HG02588 (cell line): ENCODE measurements at regions not wholly inside any gene's neighbourhood (a gene's known extent, or its start where the extent isn't known, plus 50 kb on each side); places are given as distances from the start of the nearest gene placed in this dataset.

Experiments used
- ATAC-seq: cut with Tn5 transposase; IDR thresholded peaks from one replicate; pipeline ENCODE4 v1.9.1; 2021; ENCODE audit warnings: mild to moderate bottlenecking, moderate library complexity; ENCODE audit not compliant: unreplicated experiment

- ATAC-seq: no peak
These were observed 1848.5 kb upstream of the TENM3 start for GRCh38 chr4:180394730-180395129.

GRCh38 chr4:180398564-180398963, 1844.6 kb upstream of the TENM3 start:
- no peak for ATAC-seq

GRCh38 chr4:180407275-180407885, 1835.8 kb upstream of the TENM3 start:
- ATAC-seq: no peak

- no peak for ATAC-seq
These were observed 1824.2 kb upstream of the TENM3 start for GRCh38 chr4:180418819-180419531.

- ATAC-seq: no peak
These were observed 1820.1 kb upstream of the TENM3 start for GRCh38 chr4:180422989-180423711.

- no peak for ATAC-seq
These were observed 1819.5 kb upstream of the TENM3 start for GRCh38 chr4:180423712-180424057.

GRCh38 chr4:180426938-180427337, 1816.3 kb upstream of the TENM3 start:
- no peak for ATAC-seq

GRCh38 chr4:180430283-180430682, 1812.9 kb upstream of the TENM3 start:
- no peak for ATAC-seq

- peak; percentile 91 for ATAC-seq
These were observed 1808.9 kb upstream of the TENM3 start for GRCh38 chr4:180434131-180434895.

GRCh38 chr4:180436361-180436760, 1806.8 kb upstream of the TENM3 start:
- no peak for ATAC-seq

GRCh38 chr4:180437601-180438000, 1805.6 kb upstream of the TENM3 start:
- ATAC-seq: no peak

GRCh38 chr4:180448306-180448705, 1794.9 kb upstream of the TENM3 start:
- no peak for ATAC-seq

- peak; percentile 74 for ATAC-seq
These were observed 1793.7 kb upstream of the TENM3 start for GRCh38 chr4:180449395-180449956.

- ATAC-seq: no peak
These were observed 1788.0 kb upstream of the TENM3 start for GRCh38 chr4:180455226-180455625.

- no peak for ATAC-seq
These were observed 1786.3 kb upstream of the TENM3 start for GRCh38 chr4:180456928-180457327.

GRCh38 chr4:180462116-180462515, 1781.1 kb upstream of the TENM3 start:
- no peak for ATAC-seq

GRCh38 chr4:180465364-180465763, 1777.8 kb upstream of the TENM3 start:
- ATAC-seq: no peak

GRCh38 chr4:180483036-180483435, 1760.2 kb upstream of the TENM3 start:
- no peak for ATAC-seq

- no peak for ATAC-seq
These were observed 1757.8 kb upstream of the TENM3 start for GRCh38 chr4:180485407-180485806.

- ATAC-seq: no peak
These were observed 1756.9 kb upstream of the TENM3 start for GRCh38 chr4:180486342-180486741.

GRCh38 chr4:180489787-180490186, 1753.4 kb upstream of the TENM3 start:
- ATAC-seq: no peak
